Fibroblast of skin of back (primary cell): ENCODE measurements at regions not wholly inside any gene's neighbourhood (a gene's known extent, or its start where the extent isn't known, plus 50 kb on each side); places are given as distances from the start of the nearest gene placed in this dataset.

Source experiments
- DNase-seq: peaks from one replicate; pipeline ENCODE4 v3.0.0-alpha.2; 2013

DNA sequence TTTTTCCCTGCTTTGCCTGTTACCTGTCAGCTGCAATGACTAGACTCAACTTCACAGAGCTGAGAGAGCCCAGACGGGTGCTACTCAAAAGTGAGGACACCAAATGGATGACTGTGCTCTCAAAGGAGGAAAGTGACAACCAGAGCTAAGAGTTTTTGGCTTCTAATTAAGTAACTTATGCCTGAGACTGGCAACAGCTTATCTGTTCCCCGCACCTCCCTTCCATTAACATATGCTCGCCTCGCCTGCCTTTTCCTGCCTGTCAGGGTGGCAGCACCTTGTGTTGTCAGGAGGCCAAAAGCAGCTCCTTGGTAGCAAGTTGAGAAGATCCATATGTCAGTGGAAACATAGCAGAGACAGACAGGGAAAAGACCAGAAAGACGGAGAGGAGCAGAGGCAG is 573.9 kb upstream of the KIRREL3 start:
- no peak for DNase-seq

DNA sequence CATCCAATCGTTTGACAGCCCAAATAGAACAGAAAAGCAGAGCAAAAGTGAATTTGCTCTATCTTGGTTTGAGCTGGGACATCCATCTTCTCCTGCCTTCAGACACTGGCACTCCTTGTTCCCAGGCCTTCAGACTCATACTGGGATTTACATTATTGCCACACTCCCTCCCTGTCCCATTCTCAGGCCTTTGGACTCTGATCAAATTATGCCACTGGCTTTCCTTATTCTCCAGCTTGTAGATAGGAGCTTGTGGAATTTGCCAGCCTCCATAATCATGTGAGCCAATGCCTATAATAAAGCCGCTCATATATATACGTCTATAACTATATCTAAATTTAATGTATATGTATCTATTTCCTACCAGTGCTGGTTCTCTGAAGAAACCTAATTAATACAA is 568.3 kb upstream of the KIRREL3 start:
- DNase-seq: no peak

DNA sequence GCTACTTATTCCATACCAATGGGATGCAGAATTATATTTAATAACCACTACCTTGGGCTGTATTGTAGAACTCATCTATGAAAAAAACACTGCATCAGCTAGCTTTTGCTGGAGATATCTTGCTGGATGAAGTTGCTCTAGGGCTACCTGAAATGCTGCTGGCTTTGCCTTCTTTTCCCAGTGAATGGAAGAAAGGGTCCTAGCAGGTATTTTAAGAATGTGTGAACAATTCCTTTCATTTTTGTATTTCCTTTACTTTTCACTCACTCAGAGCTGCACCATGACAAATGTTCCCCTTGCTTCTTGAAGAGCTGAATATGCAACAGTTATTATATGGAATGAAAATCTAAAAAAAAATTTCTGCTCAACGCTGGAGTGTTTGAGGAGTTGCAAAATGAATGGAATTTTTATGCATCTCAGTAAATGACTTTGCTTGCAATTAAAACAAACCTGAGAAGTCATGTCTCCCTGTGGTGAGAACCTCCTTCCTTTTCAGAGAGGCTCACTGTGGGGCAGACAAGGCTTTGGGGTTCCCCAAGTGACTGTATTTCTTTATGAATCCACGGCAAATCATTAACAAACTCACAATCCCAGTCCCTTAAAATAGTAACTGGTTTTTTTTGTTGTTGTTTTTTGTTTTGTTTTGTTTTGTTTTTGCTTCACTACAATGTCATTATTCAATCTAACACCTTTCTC is 566.8 kb upstream of the KIRREL3 start:
- DNase-seq: no peak

DNA sequence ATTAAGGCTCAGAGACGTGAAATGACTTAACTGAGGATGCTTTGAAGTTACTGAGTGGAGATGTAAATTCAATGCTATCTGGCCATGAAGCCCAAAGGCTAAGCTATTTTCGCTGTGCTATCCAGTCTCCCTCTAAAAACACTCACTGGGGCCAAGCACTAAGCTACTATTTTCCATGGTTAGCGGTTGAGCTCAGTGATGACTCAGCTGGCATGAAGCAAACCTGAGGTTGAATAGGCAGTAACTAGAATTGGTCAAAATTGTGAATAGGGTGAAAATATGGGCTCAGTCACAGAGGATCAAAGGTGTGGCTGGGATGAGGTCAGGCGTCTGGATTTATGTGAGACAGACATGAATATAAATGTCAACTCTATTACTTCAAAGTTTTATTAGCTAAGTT is 564.2 kb upstream of the KIRREL3 start:
- no peak for DNase-seq

DNA sequence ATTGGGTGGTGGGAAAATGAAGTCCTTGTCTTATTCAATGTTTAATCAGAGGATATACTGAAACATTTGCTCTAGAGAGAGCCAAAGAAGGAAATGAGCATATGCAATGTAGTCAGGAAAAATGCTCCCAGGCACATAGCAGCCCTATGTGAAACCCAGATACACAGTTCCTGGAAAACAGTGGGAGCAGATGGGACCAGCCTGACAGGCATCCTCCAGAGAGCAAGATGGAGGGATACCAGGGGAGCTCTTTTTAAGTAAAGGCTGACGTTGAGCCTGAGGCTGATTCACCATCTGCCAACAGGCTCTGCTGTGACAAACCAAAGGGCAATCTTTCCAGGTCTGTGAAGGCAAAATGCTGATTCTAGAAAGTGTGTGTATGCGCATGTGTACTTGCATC is 559.4 kb upstream of the KIRREL3 start:
- DNase-seq: no peak

DNA sequence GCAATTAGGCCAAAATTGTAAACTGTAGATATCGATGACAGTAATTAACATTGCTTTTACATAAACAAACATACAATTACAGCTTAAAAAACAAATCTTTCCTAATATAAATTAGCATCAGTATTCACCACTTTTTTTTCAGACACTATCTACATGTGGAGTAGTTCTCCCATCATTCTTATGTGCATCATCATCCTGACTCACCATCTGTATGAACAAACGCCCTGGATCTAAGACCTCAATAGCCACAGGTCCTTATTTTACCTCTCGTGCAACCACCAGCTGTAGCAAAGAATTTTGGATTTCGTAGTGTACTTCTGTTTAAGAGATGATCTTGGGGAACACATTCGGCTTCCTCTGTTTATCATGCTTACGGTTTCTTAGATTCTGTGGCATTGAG is 551.9 kb upstream of the KIRREL3 start:
- DNase-seq: no peak

DNA sequence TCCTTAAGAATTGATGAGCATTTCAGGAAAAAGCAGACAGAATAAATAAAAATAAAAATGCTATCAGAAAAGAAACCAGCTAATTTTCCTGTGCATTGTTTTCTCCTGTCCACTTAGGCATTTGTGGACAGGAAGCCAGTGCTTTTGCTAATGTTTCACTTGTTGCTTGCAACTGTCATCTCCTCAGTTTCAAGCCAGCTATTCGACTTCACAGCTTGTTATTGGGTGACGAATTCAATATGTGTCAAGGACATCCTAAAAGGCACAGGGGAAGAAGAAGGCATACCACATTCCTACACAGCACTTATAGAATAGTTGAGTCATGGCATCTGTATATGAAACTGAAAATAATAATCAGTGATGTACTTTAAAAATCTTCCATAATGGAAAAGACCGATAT is 530.6 kb upstream of the KIRREL3 start:
- no peak for DNase-seq

DNA sequence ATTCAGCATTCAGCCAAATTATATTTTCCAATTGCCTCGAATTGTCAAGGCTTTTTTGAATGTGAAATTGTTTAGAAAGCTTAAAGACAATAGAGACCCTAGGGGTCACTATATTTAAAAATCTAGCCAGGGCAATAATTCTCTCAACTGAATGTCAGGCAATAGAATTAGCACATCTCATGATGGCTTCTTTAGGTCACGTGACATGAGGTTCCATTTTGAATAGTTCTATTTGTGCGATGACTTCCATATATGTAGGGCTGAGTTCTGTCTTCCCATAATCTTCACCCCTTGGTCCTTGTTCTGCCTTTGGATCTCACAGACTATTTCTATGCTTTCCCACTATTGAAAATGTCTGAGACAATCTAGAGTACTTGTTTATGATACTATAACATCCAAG is 527.7 kb upstream of the KIRREL3 start:
- DNase-seq: no peak

DNA sequence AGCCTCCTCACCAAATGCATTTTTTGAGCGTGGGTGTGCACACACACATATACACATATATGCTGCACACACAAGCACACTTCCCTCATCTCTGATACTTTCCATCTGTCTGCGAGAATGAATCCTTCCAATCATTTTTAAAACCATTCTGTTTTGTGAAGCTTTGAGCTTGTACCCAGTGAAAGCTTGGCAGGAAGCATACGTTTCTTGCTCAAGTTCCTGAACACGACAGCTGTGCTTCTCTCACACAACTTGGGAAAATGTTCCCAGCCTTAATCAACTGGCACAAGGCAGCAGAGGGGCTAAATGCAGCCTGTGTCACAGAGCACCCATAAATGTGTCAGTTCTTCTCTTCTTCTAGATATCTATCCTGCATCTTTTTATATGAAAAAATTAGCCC is 524.0 kb upstream of the KIRREL3 start:
- DNase-seq: no peak

DNA sequence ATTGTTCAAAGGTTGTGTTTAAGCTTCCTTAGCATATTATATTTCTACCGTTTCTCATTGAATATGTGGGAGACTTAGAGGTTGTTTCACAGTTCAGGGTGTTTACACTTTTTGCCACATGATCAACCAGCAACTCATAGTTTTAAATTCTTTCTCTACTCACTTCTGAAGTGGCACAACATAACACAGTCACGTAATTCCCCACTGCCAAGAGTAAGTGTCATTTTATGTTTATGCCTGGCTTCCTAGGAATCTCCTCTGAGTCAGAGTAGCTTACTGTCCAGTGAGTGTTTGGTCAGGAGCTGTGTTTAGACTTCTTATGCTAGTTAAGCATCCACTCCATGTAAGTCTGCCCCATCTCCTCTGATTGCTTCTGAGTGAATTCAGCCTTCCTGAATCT is 520.8 kb upstream of the KIRREL3 start:
- DNase-seq: peak; percentile 53

DNA sequence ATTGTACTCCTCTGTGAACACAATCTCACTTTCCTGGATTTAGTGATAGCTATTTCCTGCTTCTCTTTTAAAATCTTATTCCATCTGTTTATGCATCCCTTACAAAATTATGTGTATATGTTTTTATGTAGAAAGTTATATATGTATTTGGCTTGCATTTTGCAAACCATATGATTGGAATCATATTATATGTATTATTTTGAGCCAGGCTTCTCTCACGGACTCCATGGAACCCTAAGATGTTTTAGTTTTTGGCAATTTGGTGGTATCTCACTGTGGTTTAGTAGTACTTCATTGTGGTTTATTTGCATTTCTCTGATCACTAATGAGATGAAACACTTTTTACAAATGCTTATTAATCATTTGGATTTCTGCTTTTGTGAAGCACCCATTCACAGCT is 507.3 kb upstream of the KIRREL3 start:
- DNase-seq: no peak

DNA sequence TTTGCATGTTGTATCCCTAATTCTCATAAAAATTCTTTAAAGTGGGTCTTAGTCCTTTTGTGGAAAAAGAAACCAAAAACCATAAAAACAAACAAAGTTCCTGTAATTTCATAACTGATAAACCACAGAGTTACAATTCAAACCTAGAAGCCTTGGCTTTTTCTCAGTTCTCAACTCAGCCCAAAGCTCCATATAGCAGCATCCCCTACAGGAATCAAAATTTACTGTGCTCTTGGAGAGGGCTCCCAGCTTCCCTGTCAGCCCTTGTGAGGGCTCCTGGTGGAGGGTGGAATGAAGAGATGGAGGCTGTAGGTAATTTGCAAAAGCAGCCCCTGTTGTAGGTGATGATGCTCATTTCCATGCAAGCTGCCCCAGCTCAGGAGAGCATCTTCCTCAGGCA is 506.1 kb upstream of the KIRREL3 start:
- no peak for DNase-seq

DNA sequence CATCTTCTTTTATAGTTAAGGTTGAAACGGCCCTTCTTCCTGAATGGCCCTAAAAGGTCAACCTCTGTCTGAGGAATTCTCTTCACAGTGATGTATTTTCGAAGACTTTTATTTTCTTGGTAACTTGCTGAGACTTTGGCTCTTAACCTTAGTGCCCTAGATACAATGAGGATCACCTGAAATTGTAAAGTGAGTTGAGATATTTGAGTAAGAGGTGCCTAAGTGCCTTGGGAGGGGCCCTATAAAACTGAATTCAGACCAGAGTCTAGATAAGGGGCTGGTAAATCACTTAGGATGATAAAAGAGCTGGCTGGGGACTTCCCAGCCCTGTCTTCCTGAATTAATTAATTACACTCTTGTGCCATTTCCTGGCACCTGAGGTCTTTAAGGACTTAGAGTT is 505.6 kb upstream of the KIRREL3 start:
- no peak for DNase-seq

DNA sequence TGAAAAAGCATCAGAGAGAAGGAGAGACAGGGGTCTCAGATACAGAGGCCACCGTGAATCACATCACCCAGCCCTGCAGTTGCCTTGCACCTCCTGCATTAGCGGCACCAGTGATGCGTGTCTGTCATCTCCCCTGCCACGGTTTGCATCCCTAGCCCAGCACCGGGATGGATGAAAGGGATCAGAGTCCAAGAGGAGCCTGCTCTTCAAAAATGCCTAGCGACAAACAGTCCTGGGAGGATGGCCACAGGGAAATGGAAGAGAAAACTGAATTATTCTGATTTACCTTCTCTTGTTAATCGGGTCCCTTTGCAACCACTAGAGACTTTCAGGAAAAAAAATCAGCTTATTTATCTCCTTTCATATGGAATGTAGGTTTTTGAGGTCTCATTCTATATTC is 495.6 kb upstream of the KIRREL3 start:
- no peak for DNase-seq

DNA sequence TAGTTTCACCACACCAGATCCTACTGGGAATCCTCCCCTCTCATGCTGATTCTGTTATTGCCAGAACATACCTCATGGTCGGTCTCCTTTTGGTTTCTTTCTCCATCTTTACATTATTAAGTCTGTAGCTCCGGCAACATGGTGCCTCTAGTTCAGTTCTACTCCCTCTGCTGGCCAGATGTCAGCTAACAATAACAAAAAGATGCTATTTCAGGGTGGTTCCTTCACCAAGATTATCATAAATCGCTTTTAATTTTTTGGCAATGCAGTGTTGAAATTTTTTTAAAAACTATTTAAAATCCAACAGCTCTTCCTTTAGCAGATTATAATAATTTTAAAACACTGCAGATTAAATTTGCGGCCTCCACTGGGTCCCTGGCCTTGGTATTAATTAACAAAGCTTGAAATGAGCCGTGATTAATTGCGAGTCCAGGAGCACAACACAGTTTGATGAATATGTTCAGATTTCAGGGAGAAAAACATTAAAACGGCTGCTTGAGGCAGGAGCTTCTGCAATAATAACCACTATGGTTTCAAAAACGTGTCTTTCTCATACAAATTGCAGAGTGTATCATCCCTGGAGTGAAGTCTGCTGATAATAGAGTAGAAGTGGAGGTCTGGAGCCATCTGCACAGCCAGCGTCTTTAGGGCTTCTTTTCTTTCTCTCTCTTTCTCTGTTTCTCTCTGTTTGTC is 492.9 kb upstream of the KIRREL3 start:
- DNase-seq: peak; percentile 15

DNA sequence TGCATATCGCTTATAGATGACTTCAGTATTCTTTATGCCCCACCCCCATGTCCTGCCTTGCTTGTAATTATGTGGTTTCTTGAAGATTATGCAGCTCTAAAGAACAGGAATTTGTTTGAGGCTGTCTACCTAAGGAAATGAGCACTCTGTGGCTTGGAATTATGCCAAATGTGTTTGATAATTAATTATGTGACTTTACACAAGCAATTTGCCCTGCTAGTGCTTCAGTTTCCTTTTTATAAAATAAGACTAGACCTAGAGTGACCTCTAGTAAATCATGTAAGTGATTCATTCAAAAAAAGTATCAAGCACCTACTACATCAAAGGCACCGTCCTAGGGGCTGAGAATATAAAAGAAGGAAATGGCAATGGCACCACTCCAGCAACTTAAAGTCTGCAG is 491.5 kb upstream of the KIRREL3 start:
- DNase-seq: no peak

DNA sequence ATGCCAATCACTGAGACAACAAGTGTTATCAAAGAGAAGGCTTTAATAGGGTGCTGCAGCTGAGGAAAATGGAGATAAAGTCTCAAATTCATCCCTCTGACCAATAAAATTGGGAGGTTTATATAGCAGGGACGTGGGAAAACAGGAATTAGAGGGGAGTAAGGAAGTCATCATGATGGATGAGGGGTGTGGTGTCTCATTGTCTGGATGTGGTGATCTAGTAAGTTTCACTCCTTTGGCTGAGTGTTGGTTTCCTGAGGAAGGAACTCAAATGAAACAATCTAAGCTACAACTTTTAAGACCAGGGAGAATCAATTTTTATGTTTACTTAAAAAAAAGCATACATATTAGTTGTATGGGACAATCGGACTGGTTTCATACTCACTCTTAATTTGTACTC is 491.0 kb upstream of the KIRREL3 start:
- no peak for DNase-seq

DNA sequence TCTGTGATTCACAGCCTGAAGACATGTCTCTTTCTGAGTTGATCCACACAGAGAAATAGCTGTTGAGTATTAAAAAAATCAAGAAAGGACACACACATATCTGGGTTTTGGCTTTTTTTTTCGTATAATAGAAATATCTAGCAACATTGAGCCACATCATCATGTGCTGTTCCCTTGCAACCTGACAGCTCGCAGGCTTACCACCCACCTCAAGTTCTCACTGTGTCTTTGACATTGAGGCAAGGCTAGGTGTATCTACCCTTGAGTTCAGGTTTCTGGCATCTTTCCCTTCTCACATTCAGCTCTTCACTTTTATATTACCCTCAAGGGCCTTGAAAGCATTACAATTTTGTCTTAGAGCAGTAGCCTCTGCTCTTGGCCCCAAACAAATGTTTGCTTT is 490.3 kb upstream of the KIRREL3 start:
- DNase-seq: no peak

DNA sequence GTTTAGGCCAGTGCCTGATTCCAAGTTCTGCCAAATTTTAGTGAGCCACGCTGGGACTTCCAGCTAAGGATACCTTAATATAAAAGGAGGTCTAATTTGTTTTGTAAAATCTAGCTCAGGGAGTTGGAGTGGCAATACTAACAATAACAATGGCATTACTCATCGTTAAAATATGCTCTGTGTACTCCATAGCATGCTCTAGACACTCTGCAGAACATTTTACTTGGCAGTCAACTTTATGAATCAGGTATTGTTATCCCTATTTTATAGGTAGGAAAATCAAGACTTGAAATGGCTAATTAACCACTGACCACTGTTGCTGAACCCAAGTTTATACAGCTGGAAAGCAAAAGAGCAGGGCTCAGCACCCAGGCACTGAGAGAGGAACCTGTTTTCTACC is 485.0 kb upstream of the KIRREL3 start:
- no peak for DNase-seq

DNA sequence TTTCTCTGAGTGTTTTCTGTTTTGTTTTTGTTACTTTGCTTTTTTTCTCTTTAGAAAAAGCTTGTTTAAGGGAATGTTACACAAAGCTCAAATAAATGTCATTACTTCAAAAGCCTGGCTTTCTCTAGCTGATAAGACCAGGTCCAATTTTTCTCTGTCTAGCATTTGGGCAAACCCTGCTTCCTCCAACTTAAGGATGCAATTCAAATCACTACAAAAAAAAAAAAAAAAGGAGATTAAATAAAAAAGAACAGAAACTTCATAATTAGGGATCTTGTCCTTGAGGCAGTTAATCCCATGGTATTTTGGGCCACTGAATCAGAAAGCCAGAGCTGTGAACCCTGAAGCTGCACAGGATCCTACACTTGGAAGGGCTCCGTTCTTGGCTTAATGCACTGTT is 480.8 kb upstream of the KIRREL3 start:
- DNase-seq: no peak

DNA sequence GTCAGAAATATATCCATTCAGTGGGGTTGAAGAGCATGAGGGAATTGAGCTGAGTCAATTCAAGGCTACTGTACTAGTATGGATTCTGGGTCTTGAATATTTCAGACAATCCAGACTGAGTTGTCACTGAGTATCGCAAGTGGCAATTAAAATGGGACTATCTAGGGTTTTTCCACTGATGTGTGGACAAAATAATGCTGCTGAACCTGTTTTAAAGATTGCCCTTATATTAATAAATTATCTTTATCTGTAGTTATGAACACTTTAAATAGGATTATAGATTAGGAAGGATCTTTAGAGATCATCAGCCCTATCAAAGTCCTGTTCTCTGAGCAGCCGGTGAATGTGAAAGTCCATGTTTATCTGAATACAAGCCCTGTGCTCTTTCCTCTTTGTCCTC is 478.3 kb upstream of the KIRREL3 start:
- no peak for DNase-seq

DNA sequence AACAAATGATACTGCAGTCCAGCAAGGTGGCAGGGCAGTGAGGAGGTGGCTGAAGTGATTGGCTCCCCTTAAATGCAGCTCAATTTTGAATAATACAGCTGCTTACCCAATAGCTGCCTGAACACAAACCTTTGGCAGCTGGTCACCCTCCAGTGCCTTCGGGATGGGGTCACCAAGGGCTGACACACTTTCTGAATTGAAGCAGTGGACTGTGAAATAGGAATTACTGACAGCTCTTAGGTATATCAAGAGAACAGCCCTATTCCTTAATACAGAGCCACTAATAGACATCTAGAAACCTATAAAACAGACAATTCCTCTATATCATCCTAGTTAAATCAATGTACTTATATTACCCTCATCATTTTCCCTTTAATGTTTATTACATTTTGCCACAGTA is 474.2 kb upstream of the KIRREL3 start:
- no peak for DNase-seq

DNA sequence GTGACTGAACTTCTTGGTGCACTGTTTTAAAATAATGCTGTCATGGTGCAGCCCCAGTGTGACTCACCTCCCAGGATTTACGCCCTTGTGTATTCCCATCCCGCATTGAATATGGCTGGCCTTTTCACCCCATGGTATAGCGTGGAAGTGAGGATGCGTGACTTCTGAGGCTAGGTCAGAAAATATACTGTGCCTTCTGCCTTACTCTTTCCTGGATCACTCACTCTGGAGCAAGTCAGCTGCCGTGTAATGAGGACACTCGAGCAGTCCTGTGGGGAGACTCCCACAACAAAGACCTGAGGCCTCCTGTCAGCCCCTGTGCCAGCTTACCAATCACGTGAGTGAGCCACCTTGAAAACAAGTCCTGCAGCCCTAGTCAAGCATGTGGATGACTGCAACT is 471.9 kb upstream of the KIRREL3 start:
- no peak for DNase-seq

DNA sequence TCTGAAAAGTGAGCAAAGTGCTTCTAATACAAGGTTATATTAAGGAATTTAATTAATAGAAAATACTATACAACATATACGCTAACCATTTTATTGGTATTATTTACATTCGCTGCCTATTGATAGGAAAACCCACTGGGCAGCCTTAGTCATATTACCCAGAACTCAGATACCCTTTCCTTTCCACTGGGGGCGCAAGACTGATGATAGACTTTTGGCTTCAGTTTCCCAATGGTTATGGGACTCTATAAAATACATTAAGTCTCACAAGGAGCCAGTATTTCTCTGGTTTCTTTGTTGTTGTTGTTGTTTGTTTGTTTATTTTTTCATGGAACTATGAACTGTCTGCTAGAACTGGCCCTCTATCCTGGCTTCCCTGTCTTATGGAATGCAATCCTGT is 471.1 kb upstream of the KIRREL3 start:
- DNase-seq: no peak
